Uterus (tissue), 2 donors: ENCODE measurements at regions not wholly inside any gene's neighbourhood (a gene's known extent, or its start where the extent isn't known, plus 50 kb on each side); places are given as distances from the start of the nearest gene placed in this dataset.

ENCODE experiments used
- CTCF ChIP-seq, 4 experiments: fragments of 200-600 bp in 2 of 4; fragments of 450-650 bp in 2 of 4; sonication (generic) in 2 of 4; IDR thresholded peaks; one replicate each; pipeline ENCODE4 v1.5.1; 2016 to 2019; ENCODE audit warnings: antibody characterized with exemption in 4 of 4, mild to moderate bottlenecking in 2 of 4, moderate library complexity in 1 of 4
- POLR2A ChIP-seq, 2 donors: fragments of 450-650 bp; IDR thresholded peaks; one replicate each; pipeline ENCODE4 v1.6.1; 2016; ENCODE audit warnings: antibody characterized with exemption in 2 of 2, mild to moderate bottlenecking in 1 of 2, moderate library complexity in 1 of 2

- TF ChIP-seq CTCF (IDR thresholded peaks at IDR 0.05), result no peak
- no peak for TF ChIP-seq POLR2A (IDR thresholded peaks at IDR 0.05)
Measured at GRCh38 chr14:43853541-43853940, 653.5 kb downstream of the FSCB start.
